ENCODE measurements at regions not wholly inside any gene's neighbourhood (a gene's known extent, or its start where the extent isn't known, plus 50 kb on each side); places are given as distances from the start of the nearest gene placed in this dataset.

DNA sequence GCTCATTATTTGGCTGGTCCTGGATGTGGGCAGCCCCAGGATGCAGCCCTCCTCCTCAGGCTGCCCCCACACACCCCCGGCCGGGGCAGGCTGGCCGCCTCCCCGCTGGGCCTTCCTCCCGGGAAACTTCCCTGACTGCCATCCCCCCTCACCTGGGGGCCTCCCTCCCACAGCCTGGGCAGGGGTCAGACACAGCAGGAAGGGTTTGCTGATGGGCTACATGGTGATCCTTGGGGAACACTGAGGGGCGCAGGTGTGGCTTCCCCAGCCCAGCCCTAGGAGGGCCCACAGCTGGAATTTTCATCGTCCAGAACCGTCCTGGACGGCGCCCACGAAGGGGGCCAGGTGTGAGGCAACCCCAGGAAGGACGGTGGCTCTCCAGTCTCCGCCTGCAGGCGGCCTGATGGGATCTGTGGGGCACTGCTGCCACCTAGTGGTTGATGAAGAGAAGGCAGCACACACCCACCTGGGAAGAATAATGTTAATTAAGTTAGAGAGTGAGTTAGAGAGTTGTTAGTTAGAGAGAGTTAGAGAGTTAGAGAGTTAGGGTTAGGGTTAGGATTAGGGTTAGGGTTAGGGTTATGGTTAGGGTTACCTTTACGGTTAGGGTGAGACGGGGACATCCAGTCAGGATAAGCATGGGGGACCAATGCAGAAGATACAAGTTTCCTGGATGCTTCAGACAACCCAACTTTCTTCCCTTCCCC lies 75.9 kb upstream of the PRR5 start:
- H3K27ac Mint-ChIP-seq, result peak overlapping the region in 1 of 3 donors; percentile 5
- H3K27me3 Mint-ChIP-seq, result peaks cover 6% of the 10 kb centered on the region

DNA sequence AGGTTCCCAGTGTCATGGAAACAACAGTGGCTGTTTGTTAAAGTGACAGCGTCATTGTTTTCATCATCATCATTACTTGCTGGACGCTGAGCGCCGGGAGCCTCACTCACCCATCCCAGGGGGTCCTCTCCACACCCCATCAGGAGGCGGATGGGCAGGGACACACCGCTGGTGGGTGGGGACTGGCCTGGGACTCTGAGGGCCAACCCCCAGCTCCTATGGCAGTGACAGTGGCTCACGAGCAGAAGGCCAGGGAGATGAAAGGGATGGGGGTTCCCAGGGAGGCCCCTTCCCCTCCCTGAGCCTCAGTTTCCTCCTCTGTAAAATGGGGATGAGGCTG lies 76.6 kb upstream of the PRR5 start:
- Histone ChIP-seq H3K4me1 (ENCODE audit: control insufficient read depth, insufficient read depth, low read length, poor library complexity, severe bottlenecking) (peaks cover 9% of the 10 kb centered on the region), H3K27me3 (ENCODE audit: control insufficient read depth, insufficient read depth, low read length) (no peaks in the 10 kb centered on the region), H3K36me3 (ENCODE audit: control insufficient read depth, insufficient read depth, low read length) (no peaks in the 10 kb centered on the region), H3K9me3 (ENCODE audit: control insufficient read depth in 2 of 2, low read length in 2 of 2) (no peaks in the 10 kb centered on the region), H3K4me3 (ENCODE audit: low read depth, low read length) (no peak overlapping the region), H3K27ac (ENCODE audit: insufficient read depth, low read length, poor library complexity, severe bottlenecking) (no peak overlapping the region)
- H3K9me3 Mint-ChIP-seq, result peaks cover 0 to 2% (median 0%) of the 10 kb centered on the region in 7 donors
- H3K36me3 Mint-ChIP-seq, result no peaks in the 10 kb centered on the region
- H3K4me1 Mint-ChIP-seq, result peaks cover 0 to 9% (median 8%) of the 10 kb centered on the region in 4 donors
- no peak overlapping the region for H3K27ac Mint-ChIP-seq
- no peak for DNase-seq
- ATAC-seq (ENCODE audit: low read depth in 2 of 2), result no peak
- H3K4me3 Mint-ChIP-seq, result no peak overlapping the region
- peaks cover 13% of the 10 kb centered on the region for H3K27me3 Mint-ChIP-seq

More for the DNA sequence above, 75.9 kb upstream of the PRR5 start:
- no peak overlapping the region for H3K4me3 Mint-ChIP-seq
- no peaks in the 10 kb centered on the region for H3K36me3 ChIP-seq (ENCODE audit: control insufficient read depth, insufficient read depth, low read length)
- no peak overlapping the region for H3K4me3 ChIP-seq (ENCODE audit: low read depth, low read length)
- DNase-seq (peak; percentile 68 to 78 (median 77)), ATAC-seq (ENCODE audit: low read depth in 2 of 2) (peak; percentile 82 to 83)
- H3K27me3 ChIP-seq (ENCODE audit: control insufficient read depth, insufficient read depth, low read length), result no peaks in the 10 kb centered on the region
- no peak overlapping the region for H3K27ac ChIP-seq (ENCODE audit: insufficient read depth, low read length, poor library complexity, severe bottlenecking)
- peaks cover 0 to 9% (median 8%) of the 10 kb centered on the region in 4 donors for H3K4me1 Mint-ChIP-seq
- peaks cover 3% of the 10 kb centered on the region for H3K4me1 ChIP-seq (ENCODE audit: control insufficient read depth, insufficient read depth, low read length, poor library complexity, severe bottlenecking)
- H3K9me3 ChIP-seq (ENCODE audit: control insufficient read depth in 2 of 2, low read length in 2 of 2), result no peaks in the 10 kb centered on the region
- peaks cover 1% of the 10 kb centered on the region for H3K36me3 Mint-ChIP-seq
- H3K9me3 Mint-ChIP-seq, result peaks cover 0 to 2% (median 0%) of the 10 kb centered on the region in 7 donors

DNA sequence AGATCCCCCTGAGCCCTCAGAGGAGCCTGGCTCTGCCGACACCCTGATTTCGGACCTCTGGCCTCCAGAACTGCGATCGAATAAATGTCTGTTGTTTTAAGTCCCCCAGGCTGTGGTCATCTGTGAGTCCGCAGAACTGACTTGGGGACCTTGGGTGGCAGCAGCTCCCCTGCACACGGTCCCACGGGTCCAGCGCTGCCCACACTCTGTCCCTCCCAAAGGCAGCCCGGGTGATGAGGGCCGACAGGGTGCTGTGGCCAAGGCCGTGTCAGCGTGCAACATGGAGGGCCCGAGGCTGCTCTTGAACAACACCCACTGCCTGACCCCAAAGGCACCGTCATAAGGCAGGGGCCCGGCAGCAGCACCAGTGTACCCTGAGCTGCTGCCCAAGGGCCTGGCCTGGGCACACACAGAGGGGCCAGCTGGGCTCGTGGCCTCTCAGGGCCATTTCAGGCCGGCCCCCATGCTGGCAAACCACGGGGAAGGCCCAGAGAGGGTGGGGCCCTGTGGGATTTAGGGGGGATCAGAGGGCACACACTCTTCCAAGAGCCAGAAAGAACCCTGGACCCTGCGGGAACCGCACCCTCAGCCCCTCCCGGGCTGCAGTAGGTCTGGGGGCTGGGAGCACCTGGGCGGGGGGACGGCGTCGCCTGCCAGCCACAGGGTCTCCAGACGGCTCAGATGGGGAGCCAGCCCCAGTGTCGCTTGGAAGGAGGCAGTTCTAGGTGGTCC lies 77.1 kb upstream of the PRR5 start:
- H3K36me3 ChIP-seq (ENCODE audit: control insufficient read depth, insufficient read depth, low read length), result no peaks in the 10 kb centered on the region
- no peak overlapping the region for H3K27ac ChIP-seq (ENCODE audit: insufficient read depth, low read length, poor library complexity, severe bottlenecking)
- Mint-ChIP-seq H3K4me3 (no peak overlapping the region), H3K9me3 (peaks cover 0 to 1% (median 0%) of the 10 kb centered on the region in 7 donors), H3K27me3 (peaks cover 15% of the 10 kb centered on the region), H3K36me3 (no peaks in the 10 kb centered on the region), H3K4me1 (peaks cover 0 to 10% (median 8%) of the 10 kb centered on the region in 4 donors), H3K27ac (no peak overlapping the region)
- no peaks in the 10 kb centered on the region for H3K9me3 ChIP-seq (ENCODE audit: control insufficient read depth in 2 of 2, low read length in 2 of 2)
- peaks cover 15% of the 10 kb centered on the region for H3K4me1 ChIP-seq (ENCODE audit: control insufficient read depth, insufficient read depth, low read length, poor library complexity, severe bottlenecking)
- no peaks in the 10 kb centered on the region for H3K27me3 ChIP-seq (ENCODE audit: control insufficient read depth, insufficient read depth, low read length)
- H3K4me3 ChIP-seq (ENCODE audit: low read depth, low read length), result no peak overlapping the region
- DNase-seq (no peak), ATAC-seq (ENCODE audit: low read depth in 2 of 2) (no peak)

DNA sequence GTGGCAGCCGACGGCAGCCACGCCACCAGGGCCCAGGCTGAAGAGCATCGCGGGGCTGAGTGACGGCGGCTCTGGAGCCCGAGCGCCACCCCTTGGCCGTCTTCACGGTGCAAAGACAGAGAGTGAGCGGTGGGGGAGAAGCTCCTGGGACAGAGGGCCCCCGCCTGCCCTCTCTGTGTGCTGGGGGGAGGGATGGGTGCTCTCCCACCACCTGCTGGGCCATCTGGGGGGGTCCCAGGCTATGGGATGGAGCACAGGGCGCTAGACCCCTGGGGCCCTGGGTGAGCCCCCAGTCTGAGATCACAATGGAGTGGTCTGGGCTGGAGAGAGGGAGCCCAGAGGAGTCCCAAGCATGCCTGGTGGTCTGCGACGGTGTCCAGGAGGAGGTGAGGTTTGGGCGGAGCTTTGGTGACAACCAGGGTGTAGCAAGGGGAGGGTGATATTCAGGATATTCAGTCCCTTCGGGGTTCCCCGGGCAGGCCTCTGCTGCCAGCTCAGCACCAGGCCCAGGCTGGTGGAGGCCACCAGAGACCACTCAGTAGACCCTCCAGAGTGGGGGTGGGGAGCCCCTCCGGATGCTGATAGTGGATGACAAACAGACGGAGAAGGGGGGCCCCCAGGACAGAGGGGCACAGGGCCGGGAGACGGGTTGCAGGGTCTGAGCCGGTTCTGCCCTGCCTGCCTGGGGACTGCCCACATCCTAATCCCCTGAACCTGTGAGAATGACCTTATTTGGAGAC lies 78.1 kb upstream of the PRR5 start:
- H3K27ac ChIP-seq (ENCODE audit: insufficient read depth, low read length, poor library complexity, severe bottlenecking), result no peak overlapping the region
- H3K27me3 Mint-ChIP-seq, result peaks cover 15% of the 10 kb centered on the region
- peaks cover 0 to 10% (median 8%) of the 10 kb centered on the region in 4 donors for H3K4me1 Mint-ChIP-seq
- H3K4me3 Mint-ChIP-seq, result peak overlapping the region in 1 of 4 donors; percentile 38
- H3K4me1 ChIP-seq (ENCODE audit: control insufficient read depth, insufficient read depth, low read length, poor library complexity, severe bottlenecking), result peaks cover 16% of the 10 kb centered on the region
- H3K36me3 Mint-ChIP-seq, result no peaks in the 10 kb centered on the region
- no peak overlapping the region for H3K4me3 ChIP-seq (ENCODE audit: low read depth, low read length)
- DNase-seq (no peak), ATAC-seq (ENCODE audit: low read depth in 2 of 2) (no peak)
- H3K9me3 ChIP-seq (ENCODE audit: control insufficient read depth in 2 of 2, low read length in 2 of 2), result no peaks in the 10 kb centered on the region
- no peaks in the 10 kb centered on the region for H3K36me3 ChIP-seq (ENCODE audit: control insufficient read depth, insufficient read depth, low read length)
- peaks cover 0 to 1% (median 0%) of the 10 kb centered on the region in 7 donors for H3K9me3 Mint-ChIP-seq
- peak overlapping the region in 2 of 3 donors; percentile 58 to 75 for H3K27ac Mint-ChIP-seq
- no peaks in the 10 kb centered on the region for H3K27me3 ChIP-seq (ENCODE audit: control insufficient read depth, insufficient read depth, low read length)

DNA sequence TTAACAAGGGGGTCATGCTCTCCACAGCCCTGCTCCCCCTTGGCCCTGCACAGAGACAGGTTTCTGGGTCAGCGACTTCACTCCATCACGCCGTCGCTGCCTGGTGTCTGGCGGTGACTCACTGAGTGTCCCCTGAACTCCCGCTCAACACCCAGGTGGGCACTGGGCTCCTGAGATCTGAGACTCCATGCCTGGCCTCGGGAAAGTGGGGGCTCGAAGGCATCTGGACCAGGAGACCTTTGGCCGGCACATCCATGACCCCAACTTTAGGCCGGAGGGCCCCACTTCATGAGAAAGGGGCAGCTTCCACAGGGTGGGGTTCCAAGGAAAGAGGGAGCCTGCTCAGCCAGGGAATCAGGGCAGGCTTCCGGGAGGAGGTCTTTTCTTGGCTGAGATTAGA lies 79.3 kb upstream of the PRR5 start:
- Histone ChIP-seq H3K4me3 (ENCODE audit: low read depth, low read length) (no peak overlapping the region), H3K36me3 (ENCODE audit: control insufficient read depth, insufficient read depth, low read length) (no peaks in the 10 kb centered on the region), H3K4me1 (ENCODE audit: control insufficient read depth, insufficient read depth, low read length, poor library complexity, severe bottlenecking) (peaks cover 16% of the 10 kb centered on the region), H3K27ac (ENCODE audit: insufficient read depth, low read length, poor library complexity, severe bottlenecking) (no peak overlapping the region), H3K9me3 (ENCODE audit: control insufficient read depth in 2 of 2, low read length in 2 of 2) (no peaks in the 10 kb centered on the region), H3K27me3 (ENCODE audit: control insufficient read depth, insufficient read depth, low read length) (no peaks in the 10 kb centered on the region)
- DNase-seq (no peak), ATAC-seq (ENCODE audit: low read depth in 2 of 2) (no peak)
- Mint-ChIP-seq H3K27me3 (peaks cover 15% of the 10 kb centered on the region), H3K27ac (peak overlapping the region in 1 of 3 donors; percentile 75), H3K4me1 (peaks cover 0 to 10% (median 8%) of the 10 kb centered on the region in 4 donors), H3K9me3 (peaks cover 0 to 1% (median 0%) of the 10 kb centered on the region in 7 donors), H3K4me3 (peak overlapping the region in 1 of 4 donors; percentile 35), H3K36me3 (no peaks in the 10 kb centered on the region)

DNA sequence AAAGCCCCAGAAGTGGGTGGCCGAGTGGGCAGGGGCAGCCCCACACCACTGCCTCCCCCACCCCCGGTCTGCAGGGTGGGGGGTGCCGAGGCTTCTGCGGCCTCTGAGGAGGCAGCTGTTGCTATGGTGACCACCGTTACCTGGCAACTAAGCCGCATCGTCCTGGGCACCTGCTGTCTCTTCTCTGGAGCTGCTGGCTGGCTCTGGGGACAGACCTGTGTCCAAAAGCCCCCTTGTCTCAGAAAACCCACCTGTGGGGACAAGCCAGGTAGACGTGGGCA lies 79.9 kb upstream of the PRR5 start:
- peak in 1 of 3 donors; percentile 30 for DNase-seq
- Mint-ChIP-seq H3K27me3 (peaks cover 15% of the 10 kb centered on the region), H3K9me3 (peaks cover 0 to 1% (median 0%) of the 10 kb centered on the region in 7 donors), H3K27ac (no peak overlapping the region), H3K4me1 (peaks cover 0 to 10% (median 8%) of the 10 kb centered on the region in 4 donors), H3K4me3 (peak overlapping the region in 1 of 4 donors; percentile 35), H3K36me3 (no peaks in the 10 kb centered on the region)
- Histone ChIP-seq H3K27ac (ENCODE audit: insufficient read depth, low read length, poor library complexity, severe bottlenecking) (no peak overlapping the region), H3K36me3 (ENCODE audit: control insufficient read depth, insufficient read depth, low read length) (no peaks in the 10 kb centered on the region), H3K27me3 (ENCODE audit: control insufficient read depth, insufficient read depth, low read length) (no peaks in the 10 kb centered on the region), H3K4me3 (ENCODE audit: low read depth, low read length) (no peak overlapping the region), H3K4me1 (ENCODE audit: control insufficient read depth, insufficient read depth, low read length, poor library complexity, severe bottlenecking) (peaks cover 16% of the 10 kb centered on the region), H3K9me3 (ENCODE audit: control insufficient read depth in 2 of 2, low read length in 2 of 2) (no peaks in the 10 kb centered on the region)
- ATAC-seq (ENCODE audit: low read depth in 2 of 2), result no peak

DNA sequence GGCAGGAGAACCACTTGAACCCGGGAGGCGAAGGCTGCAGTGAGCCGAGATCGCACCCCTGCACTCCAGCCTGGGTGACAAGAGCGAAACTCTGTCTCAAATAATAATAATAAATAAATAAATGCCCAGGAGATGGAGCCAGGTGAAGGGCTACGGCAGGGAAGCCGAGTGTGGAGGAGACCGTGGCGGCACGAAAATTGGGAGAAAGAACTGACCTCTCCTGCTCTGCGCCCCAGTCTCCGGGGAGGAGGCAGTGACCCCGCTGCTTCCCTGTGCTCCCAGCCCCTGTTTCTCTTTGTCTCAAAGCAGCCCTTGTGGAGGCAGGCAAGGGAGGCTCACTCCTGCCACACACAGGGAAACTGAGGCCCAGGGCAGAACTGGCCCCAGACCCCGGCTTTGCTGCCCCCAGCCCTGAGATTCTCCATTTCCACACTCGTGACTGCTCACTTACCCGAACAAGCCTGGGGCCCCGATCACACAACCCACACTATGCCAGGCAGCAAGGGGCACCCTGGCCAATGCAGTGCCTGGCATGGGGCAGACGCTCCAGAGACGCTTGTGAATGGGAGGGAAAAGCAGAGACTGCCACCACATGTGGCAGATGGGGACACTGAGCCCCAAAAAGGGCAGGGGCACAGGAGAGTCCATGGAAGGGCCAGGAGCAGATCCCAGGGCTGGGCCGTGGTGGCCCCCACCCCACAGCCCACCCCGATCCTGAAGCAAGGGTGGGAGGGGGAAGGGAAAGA lies 80.4 kb upstream of the PRR5 start:
- no peak overlapping the region for H3K27ac ChIP-seq (ENCODE audit: insufficient read depth, low read length, poor library complexity, severe bottlenecking)
- H3K4me1 Mint-ChIP-seq, result peaks cover 0 to 10% (median 7%) of the 10 kb centered on the region in 4 donors
- H3K36me3 Mint-ChIP-seq, result no peaks in the 10 kb centered on the region
- no peak overlapping the region for H3K4me3 Mint-ChIP-seq
- H3K27ac Mint-ChIP-seq, result peak overlapping the region in 2 of 3 donors; percentile 51 to 61
- peaks cover 16% of the 10 kb centered on the region for H3K4me1 ChIP-seq (ENCODE audit: control insufficient read depth, insufficient read depth, low read length, poor library complexity, severe bottlenecking)
- H3K27me3 ChIP-seq (ENCODE audit: control insufficient read depth, insufficient read depth, low read length), result no peaks in the 10 kb centered on the region
- no peaks in the 10 kb centered on the region for H3K36me3 ChIP-seq (ENCODE audit: control insufficient read depth, insufficient read depth, low read length)
- no peak overlapping the region for H3K4me3 ChIP-seq (ENCODE audit: low read depth, low read length)
- peaks cover 0 to 1% (median 0%) of the 10 kb centered on the region in 7 donors for H3K9me3 Mint-ChIP-seq
- ATAC-seq (ENCODE audit: low read depth in 2 of 2), result no peak
- H3K27me3 Mint-ChIP-seq, result peaks cover 15% of the 10 kb centered on the region
- DNase-seq, result no peak
- no peaks in the 10 kb centered on the region for H3K9me3 ChIP-seq (ENCODE audit: control insufficient read depth in 2 of 2, low read length in 2 of 2)

Data from CD4-positive, CD25-positive, alpha-beta regulatory T cell (primary cell).